Uterus (tissue), 3 donors: ENCODE measurements at regions not wholly inside any gene's neighbourhood (a gene's known extent, or its start where the extent isn't known, plus 50 kb on each side); places are given as distances from the start of the nearest gene placed in this dataset.

Experiments
- DNase-seq, 2 donors: peaks; one replicate each; pipeline ENCODE4 v3.0.0-alpha.2; 2019 to 2020
- H3K27ac ChIP-seq, 2 donors: fragments of 200-600 bp; sonication (generic); 1 replicate in 1 of 2; 2 replicates in 1 of 2; pipeline ENCODE4 v1.5.1; 2016 to 2018
- H3K27me3 ChIP-seq, 2 donors: fragments of 200-600 bp; sonication (generic); one replicate each; pipeline ENCODE4 v1.5.1; 2018 to 2019; ENCODE audit warnings: control low read depth in 1 of 2
- H3K36me3 ChIP-seq, 2 donors: fragments of 200-600 bp; sonication (generic); one replicate each; pipeline ENCODE4 v1.5.1; 2019; ENCODE audit warnings: control low read depth in 1 of 2
- H3K4me1 ChIP-seq, 2 donors: fragments of 200-600 bp; sonication (generic); one replicate each; pipeline ENCODE4 v1.5.1; 2018 to 2019; ENCODE audit warnings: control low read depth in 1 of 2
- H3K4me3 ChIP-seq, 2 donors: fragments of 200-600 bp; sonication (generic); 1 replicate in 1 of 2; 2 replicates in 1 of 2; pipeline ENCODE4 v1.5.1; 2018 to 2019; ENCODE audit warnings: mild to moderate bottlenecking in 1 of 2
- H3K9me3 ChIP-seq, 2 donors: fragments of 200-600 bp; sonication (generic); one replicate each; pipeline ENCODE4 v1.5.1; 2019; ENCODE audit warnings: control low read depth in 1 of 2
- CTCF ChIP-seq, 4 experiments: fragments of 200-600 bp in 2 of 4; fragments of 450-650 bp in 2 of 4; sonication (generic) in 2 of 4; IDR thresholded peaks; one replicate each; pipeline ENCODE4 v1.5.1; 2016 to 2019; ENCODE audit warnings: antibody characterized with exemption in 4 of 4, mild to moderate bottlenecking in 2 of 4, moderate library complexity in 1 of 4
- POLR2A ChIP-seq, 2 donors: fragments of 450-650 bp; IDR thresholded peaks; one replicate each; pipeline ENCODE4 v1.6.1; 2016; ENCODE audit warnings: antibody characterized with exemption in 2 of 2, mild to moderate bottlenecking in 1 of 2, moderate library complexity in 1 of 2
- intact Hi-C: fragments of 100-400 bp; cut with DNase I; formaldehyde crosslinking; loops from one replicate; pipeline ENCODE4 v1.15.1; 2023; ENCODE audit warnings: low total_unique reads
- donor health status: DM: yes; HTN: yes; CAD: no.

- Histone ChIP-seq H3K36me3 (no peaks in the 10 kb centered on the region), H3K4me1 (no peaks in the 10 kb centered on the region), H3K27ac (no peak overlapping the region), H3K9me3 (no peaks in the 10 kb centered on the region), H3K27me3 (no peaks in the 10 kb centered on the region), H3K4me3 (no peak overlapping the region)
- DNase-seq, result no peak
- intact Hi-C loops, result no loop called here
- TF ChIP-seq CTCF (IDR thresholded peaks at IDR 0.05) (no peak), POLR2A (IDR thresholded peaks at IDR 0.05) (no peak)
Observed at GRCh38 chr10:10853954-10854353, 163.7 kb upstream of the CELF2 start.

DNA sequence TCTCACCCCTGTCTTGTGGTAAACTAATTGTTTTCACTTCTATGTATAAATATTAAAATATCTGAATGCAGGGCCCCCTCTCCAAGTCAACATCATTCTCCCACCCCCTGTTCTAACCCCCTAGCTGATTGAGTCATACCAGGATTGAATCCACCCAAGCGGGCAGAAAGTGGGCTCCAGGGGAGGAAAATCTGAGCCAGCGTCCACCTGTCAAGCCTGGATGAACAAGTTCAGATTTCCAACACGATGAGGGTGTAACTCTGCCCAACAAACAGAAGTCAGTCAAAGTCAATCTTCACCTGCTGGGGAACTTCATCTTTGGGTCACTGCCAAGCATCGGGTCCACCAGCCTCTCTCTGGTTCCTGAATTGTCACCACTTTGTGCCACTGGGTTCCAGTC is 162.9 kb upstream of the CELF2 start:
- no peak for DNase-seq
- intact Hi-C loops, result no loop called here
- H3K36me3 ChIP-seq, result no peaks in the 10 kb centered on the region
- H3K4me3 ChIP-seq, result no peak overlapping the region
- H3K4me1 ChIP-seq, result no peaks in the 10 kb centered on the region
- TF ChIP-seq POLR2A (IDR thresholded peaks at IDR 0.05) (no peak), CTCF (IDR thresholded peaks at IDR 0.05) (no peak)
- no peak overlapping the region for H3K27ac ChIP-seq
- no peaks in the 10 kb centered on the region for H3K9me3 ChIP-seq
- H3K27me3 ChIP-seq, result no peaks in the 10 kb centered on the region

DNA sequence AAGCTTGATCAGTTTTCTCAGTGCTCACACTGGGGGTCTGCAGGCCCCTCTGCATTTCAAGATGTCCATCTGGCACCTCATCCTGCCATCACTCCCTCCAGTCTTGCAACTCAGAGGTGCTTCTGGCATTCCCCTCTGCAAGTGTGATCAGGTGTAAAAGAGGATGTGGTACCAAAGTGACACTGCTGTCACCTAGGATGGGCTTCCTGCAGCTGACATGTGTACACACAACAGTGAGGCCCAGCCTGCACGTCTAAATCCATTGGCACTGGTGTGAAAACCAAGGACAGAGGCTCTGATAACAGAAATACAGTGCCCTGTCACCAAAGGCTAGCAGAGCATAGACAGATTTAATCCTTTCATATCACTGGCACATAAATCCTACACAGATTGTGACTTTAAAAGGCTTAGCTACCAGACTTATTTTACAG is 162.5 kb upstream of the CELF2 start:
- Histone ChIP-seq H3K27me3 (no peaks in the 10 kb centered on the region), H3K36me3 (no peaks in the 10 kb centered on the region), H3K4me3 (no peak overlapping the region), H3K4me1 (no peaks in the 10 kb centered on the region), H3K9me3 (no peaks in the 10 kb centered on the region), H3K27ac (no peak overlapping the region)
- intact Hi-C loops, result no loop called here
- no peak for DNase-seq
- TF ChIP-seq CTCF (IDR thresholded peaks at IDR 0.05) (no peak), POLR2A (IDR thresholded peaks at IDR 0.05) (no peak)

DNA sequence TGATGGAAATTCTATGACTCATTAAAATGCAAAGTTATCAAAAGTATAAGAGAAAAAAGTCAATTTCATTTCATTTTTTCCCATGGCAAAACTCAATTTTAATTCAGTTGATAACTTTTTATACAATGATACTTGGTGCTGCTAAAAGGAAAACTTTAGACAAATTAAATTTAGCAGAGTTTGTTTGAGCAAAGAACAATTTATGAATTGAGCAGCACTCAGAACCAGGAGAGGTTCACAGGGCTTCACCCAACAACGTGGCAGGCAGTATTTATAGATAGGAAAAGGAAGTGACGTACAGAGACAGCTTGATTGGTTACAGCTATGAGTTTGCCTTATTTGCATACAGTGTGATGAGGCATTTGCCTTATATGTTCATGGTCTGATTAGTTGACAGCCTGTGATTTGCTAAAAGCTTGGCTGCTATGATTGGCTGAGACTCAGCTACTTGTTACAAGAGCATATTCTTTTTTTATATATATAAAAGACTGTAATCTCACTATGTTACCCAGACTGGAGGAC is 157.2 kb upstream of the CELF2 start:
- intact Hi-C loops, result no loop called here
- H3K27ac ChIP-seq, result no peak overlapping the region

DNA sequence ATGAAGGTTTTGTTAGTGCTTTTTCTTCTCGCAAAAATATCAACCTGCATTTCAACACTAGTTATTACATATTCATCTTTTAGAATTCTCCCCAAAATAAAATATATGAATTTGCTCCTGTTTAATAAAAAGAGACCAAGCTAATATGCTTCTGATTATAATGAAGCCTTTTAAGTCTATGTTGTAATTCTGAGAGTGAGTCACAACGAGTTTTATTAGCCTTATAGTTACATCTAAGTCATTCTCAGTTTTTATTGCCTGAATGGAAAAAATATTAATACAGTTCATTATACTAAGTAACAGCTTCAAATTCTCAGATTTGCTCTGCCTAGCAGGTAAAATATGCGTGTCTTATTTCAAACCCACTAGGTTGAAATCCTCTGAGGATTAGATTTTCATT is 152.4 kb upstream of the CELF2 start:
- H3K27ac ChIP-seq, result peak overlapping the region; percentile 0 to 17
- H3K4me1 ChIP-seq, result no peaks in the 10 kb centered on the region
- H3K27me3 ChIP-seq, result no peaks in the 10 kb centered on the region
- H3K36me3 ChIP-seq, result no peaks in the 10 kb centered on the region
- H3K9me3 ChIP-seq, result no peaks in the 10 kb centered on the region
- TF ChIP-seq CTCF (IDR thresholded peaks at IDR 0.05), result no peak
- no peak for TF ChIP-seq POLR2A (IDR thresholded peaks at IDR 0.05)
- DNase-seq, result no peak
- H3K4me3 ChIP-seq, result no peak overlapping the region
- intact Hi-C loops, result no loop called here

More for the DNA sequence above, 157.2 kb upstream of the CELF2 start:
- Histone ChIP-seq H3K36me3 (no peaks in the 10 kb centered on the region), H3K4me1 (no peaks in the 10 kb centered on the region), H3K27me3 (no peaks in the 10 kb centered on the region), H3K9me3 (no peaks in the 10 kb centered on the region), H3K4me3 (no peak overlapping the region)
- no peak for TF ChIP-seq POLR2A (IDR thresholded peaks at IDR 0.05)
- no peak for TF ChIP-seq CTCF (IDR thresholded peaks at IDR 0.05)
- DNase-seq, result no peak
